ENCODE measurements at regions not wholly inside any gene's neighbourhood (a gene's known extent, or its start where the extent isn't known, plus 50 kb on each side); places are given as distances from the start of the nearest gene placed in this dataset.
"Not testable (repeated sequence)": the region's sequence is repeated elsewhere in the genome, so short reads cannot be mapped to it uniquely, and the experiment has no call there.

DNA sequence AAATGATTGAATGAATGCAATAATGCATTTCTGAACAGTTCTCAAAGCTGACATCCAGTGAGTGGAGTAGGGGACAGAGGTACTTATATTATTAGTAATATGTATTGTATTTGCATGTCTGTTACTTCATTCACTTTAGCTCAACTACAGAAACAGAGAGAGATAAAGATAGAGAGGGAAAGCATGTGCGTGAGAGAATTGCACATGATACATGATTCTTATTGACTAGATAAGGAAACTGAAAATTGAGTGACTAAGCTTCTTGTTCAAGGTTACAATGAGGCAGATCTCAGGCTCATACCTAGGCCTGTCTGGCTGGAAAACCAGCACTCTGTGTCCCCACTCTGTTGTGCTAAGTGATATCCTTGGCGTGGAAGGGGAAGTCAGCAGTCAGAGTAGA is 337.7 kb upstream of the KLF4 start:
- Mint-ChIP-seq H3K36me3 (ENCODE audit: low read depth) (no peaks in the 10 kb centered on the region), H3K27me3 (no peaks in the 10 kb centered on the region), H3K27ac (no peak overlapping the region), H3K4me3 (no peak overlapping the region), H3K9me3 (peaks cover 13% of the 10 kb centered on the region), H3K4me1 (no peaks in the 10 kb centered on the region)
- CTCF ChIA-PET = no interaction called here
- DNase-seq (no peak), ATAC-seq (ENCODE audit: low read depth) (no peak)
- intact Hi-C loops (cut with micrococcal nuclease) = no loop called here
- POLR2A ChIA-PET = no interaction called here
- TF ChIP-seq CTCF (IDR thresholded peaks at IDR 0.05) = no peak

- CTCF ChIA-PET; DNase-seq; H3K4me1 Mint-ChIP-seq; H3K27ac Mint-ChIP-seq; intact Hi-C loops (cut with micrococcal nuclease); H3K4me3 Mint-ChIP-seq; POLR2A ChIA-PET; ATAC-seq (ENCODE audit: low read depth); H3K27me3 Mint-ChIP-seq; H3K36me3 Mint-ChIP-seq (ENCODE audit: low read depth): not testable (repeated sequence)
- peaks cover 13% of the 10 kb centered on the region for H3K9me3 Mint-ChIP-seq
Measured at GRCh38 chr9:107826688-107826983, 337.1 kb upstream of the KLF4 start.

DNA sequence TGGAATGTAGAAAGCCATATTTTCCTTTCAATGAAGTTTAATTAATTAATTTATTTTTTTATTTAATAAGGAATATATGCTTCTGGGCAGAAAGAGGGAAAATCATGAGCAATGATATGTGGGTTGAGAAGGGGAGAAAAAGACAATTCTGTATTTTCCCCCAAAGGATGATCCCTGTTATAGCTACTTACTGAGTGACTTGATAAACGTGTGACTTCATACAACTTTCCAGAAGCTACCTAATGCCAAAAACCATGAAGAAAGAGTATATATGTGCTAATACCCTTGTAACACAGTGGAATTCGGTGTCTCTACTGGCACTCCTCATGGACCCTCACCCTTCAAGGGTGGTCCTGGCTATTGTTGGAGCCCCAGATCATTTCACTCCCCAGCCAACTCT is 335.0 kb upstream of the KLF4 start:
- intact Hi-C loops (cut with micrococcal nuclease) = no loop called here
- no peak overlapping the region for H3K27ac Mint-ChIP-seq
- peaks cover 8% of the 10 kb centered on the region for H3K9me3 Mint-ChIP-seq
- ChIA-PET POLR2A (no interaction called here), CTCF (no interaction called here)
- TF ChIP-seq CTCF (IDR thresholded peaks at IDR 0.05) = no peak
- DNase-seq (no peak), ATAC-seq (ENCODE audit: low read depth) (no peak)
- H3K36me3 Mint-ChIP-seq (ENCODE audit: low read depth) = no peaks in the 10 kb centered on the region
- H3K4me3 Mint-ChIP-seq = no peak overlapping the region
- H3K27me3 Mint-ChIP-seq = no peaks in the 10 kb centered on the region
- no peaks in the 10 kb centered on the region for H3K4me1 Mint-ChIP-seq

- Mint-ChIP-seq H3K36me3 (ENCODE audit: low read depth) (no peaks in the 10 kb centered on the region), H3K4me3 (no peak overlapping the region), H3K9me3 (peaks cover 3% of the 10 kb centered on the region), H3K27me3 (no peaks in the 10 kb centered on the region), H3K4me1 (no peaks in the 10 kb centered on the region), H3K27ac (no peak overlapping the region)
- ChIA-PET CTCF (no interaction called here), POLR2A (no interaction called here)
- no peak for DNase-seq
- TF ChIP-seq CTCF (IDR thresholded peaks at IDR 0.05) = no peak
- intact Hi-C loops (cut with micrococcal nuclease) = no loop called here
- ATAC-seq (ENCODE audit: low read depth) = no peak
Measured at GRCh38 chr9:107819772-107820565, 330.4 kb upstream of the KLF4 start.

DNA sequence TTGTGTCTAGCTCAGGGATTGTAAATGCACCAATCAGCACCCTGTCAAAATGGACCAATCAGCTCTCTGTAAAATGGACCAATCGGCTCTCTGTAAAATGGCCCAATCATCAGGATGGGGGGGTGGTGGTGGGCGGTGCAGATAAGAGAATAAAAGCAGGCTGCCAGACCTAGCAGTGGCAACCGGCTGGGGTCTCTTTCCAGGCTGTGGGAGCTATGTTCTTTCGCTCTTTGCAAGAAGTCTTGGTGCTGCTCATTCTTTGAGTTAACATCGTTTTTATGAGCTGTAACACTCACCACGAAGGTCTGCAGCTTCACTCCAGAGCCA is 328.9 kb upstream of the KLF4 start:
- POLR2A ChIA-PET; H3K4me1 Mint-ChIP-seq; H3K27ac Mint-ChIP-seq; H3K9me3 Mint-ChIP-seq; H3K27me3 Mint-ChIP-seq; DNase-seq; intact Hi-C loops (cut with micrococcal nuclease); H3K36me3 Mint-ChIP-seq (ENCODE audit: low read depth); H3K4me3 Mint-ChIP-seq; CTCF ChIA-PET; ATAC-seq (ENCODE audit: low read depth): not testable (repeated sequence)

- intact Hi-C loops (cut with micrococcal nuclease); ATAC-seq (ENCODE audit: low read depth); DNase-seq; H3K27me3 Mint-ChIP-seq; H3K4me1 Mint-ChIP-seq; H3K9me3 Mint-ChIP-seq; H3K27ac Mint-ChIP-seq; POLR2A ChIA-PET; H3K36me3 Mint-ChIP-seq (ENCODE audit: low read depth); H3K4me3 Mint-ChIP-seq; CTCF ChIA-PET: not testable (repeated sequence)
Measured at GRCh38 chr9:107817595-107818502, 328.3 kb upstream of the KLF4 start.
